Upper lobe of left lung (tissue), 6 donors: ENCODE measurements at regions not wholly inside any gene's neighbourhood (a gene's known extent, or its start where the extent isn't known, plus 50 kb on each side); places are given as distances from the start of the nearest gene placed in this dataset.

Experiments used
- ATAC-seq, 2 donors: fragments of 200-7000 bp; cut with Tn5 transposase; one replicate each; pipeline ENCODE4 v1.9.1; 2022; ENCODE audit warnings: mild to moderate bottlenecking in 2 of 2, moderate library complexity in 2 of 2; ENCODE audit not compliant: low FRiP score in 2 of 2
- DNase-seq, 2 donors: peaks; one replicate each; pipeline ENCODE4 v3.0.0-alpha.2; 2019 to 2020
- H3K27ac ChIP-seq, 4 donors: fragments of 200-600 bp; sonication (generic); one replicate each; pipeline ENCODE4 v1.5.1; 2016 to 2019
- H3K27me3 ChIP-seq, 4 donors: fragments of 200-600 bp; sonication (generic); one replicate each; pipeline ENCODE4 v1.5.1; 2017 to 2019
- H3K36me3 ChIP-seq, 4 donors: fragments of 200-600 bp; sonication (generic); one replicate each; pipeline ENCODE4 v1.5.1; 2016 to 2019
- H3K4me1 ChIP-seq, 4 donors: fragments of 200-600 bp; sonication (generic); one replicate each; pipeline ENCODE4 v1.5.1; 2018 to 2019
- H3K4me3 ChIP-seq, 4 donors: fragments of 200-600 bp; sonication (generic); one replicate each; pipeline ENCODE4 v1.5.1; 2017 to 2019; ENCODE audit warnings: mild to moderate bottlenecking in 2 of 4, moderate library complexity in 1 of 4
- H3K9me3 ChIP-seq, 4 donors: fragments of 200-600 bp; sonication (generic); one replicate each; pipeline ENCODE4 v1.5.1; 2018 to 2019
- EP300 ChIP-seq, 4 donors: sonication (generic); formaldehyde crosslinking; IDR thresholded peaks; one replicate each; pipeline ENCODE4 v1.5.1; 2017; ENCODE audit warnings: antibody characterized with exemption in 4 of 4, control low read depth in 2 of 4
- POLR2A ChIP-seq, 4 donors: fragments of 450-650 bp; IDR thresholded peaks; one replicate each; pipeline ENCODE4 v1.5.1; 2016 to 2017; ENCODE audit warnings: antibody characterized with exemption in 4 of 4, mild to moderate bottlenecking in 2 of 4
- POLR2AphosphoS5 ChIP-seq, 2 donors: sonication (generic); formaldehyde crosslinking; IDR thresholded peaks; one replicate each; pipeline ENCODE4 v1.5.1; 2017; ENCODE audit warnings: antibody characterized with exemption in 2 of 2
- WGBS, 2 donors: methylation state at CpG; one replicate each; pipeline ENCODE4 v1.1.5; 2017 to 2018; 5-methylcytosine and 5-hydroxymethylcytosine counted together
- TF ChIP-seq, protein P1 (sequence below), 6 experiments: fragments of 450-650 bp in 4 of 6; fragments of 200-600 bp in 2 of 6; sonication (generic) in 2 of 6; IDR thresholded peaks; one replicate each; pipeline ENCODE4 v1.5.1; 2016 to 2019; ENCODE audit warnings: antibody characterized with exemption in 6 of 6
- donor health status: DM: no; HTN: no; CAD: no; lungs with moderate emphysema.
- donor health status: DM: no; HTN: yes; CAD: no; lungs with severe emphysema.

GRCh38 chr17:6241381-6241780 lies 171.2 kb downstream of the WSCD1 start:
- Histone ChIP-seq H3K27me3 (no peaks in the 10 kb centered on the region), H3K27ac (no peak overlapping the region), H3K9me3 (no peaks in the 10 kb centered on the region), H3K4me1 (no peaks in the 10 kb centered on the region), H3K36me3 (no peaks in the 10 kb centered on the region), H3K4me3 (no peak overlapping the region)
- 68 to 69% methylated on average over 6 of the region's 6 CpGs for WGBS, 2 donors
- ATAC-seq: no peak
- no peak for DNase-seq
- TF ChIP-seq POLR2AphosphoS5 (IDR thresholded peaks at IDR 0.05): no peak
- no peak for TF ChIP-seq POLR2A (IDR thresholded peaks at IDR 0.05)
- no peak for TF ChIP-seq EP300 (IDR thresholded peaks at IDR 0.05)
- TF ChIP-seq, protein P1, sequence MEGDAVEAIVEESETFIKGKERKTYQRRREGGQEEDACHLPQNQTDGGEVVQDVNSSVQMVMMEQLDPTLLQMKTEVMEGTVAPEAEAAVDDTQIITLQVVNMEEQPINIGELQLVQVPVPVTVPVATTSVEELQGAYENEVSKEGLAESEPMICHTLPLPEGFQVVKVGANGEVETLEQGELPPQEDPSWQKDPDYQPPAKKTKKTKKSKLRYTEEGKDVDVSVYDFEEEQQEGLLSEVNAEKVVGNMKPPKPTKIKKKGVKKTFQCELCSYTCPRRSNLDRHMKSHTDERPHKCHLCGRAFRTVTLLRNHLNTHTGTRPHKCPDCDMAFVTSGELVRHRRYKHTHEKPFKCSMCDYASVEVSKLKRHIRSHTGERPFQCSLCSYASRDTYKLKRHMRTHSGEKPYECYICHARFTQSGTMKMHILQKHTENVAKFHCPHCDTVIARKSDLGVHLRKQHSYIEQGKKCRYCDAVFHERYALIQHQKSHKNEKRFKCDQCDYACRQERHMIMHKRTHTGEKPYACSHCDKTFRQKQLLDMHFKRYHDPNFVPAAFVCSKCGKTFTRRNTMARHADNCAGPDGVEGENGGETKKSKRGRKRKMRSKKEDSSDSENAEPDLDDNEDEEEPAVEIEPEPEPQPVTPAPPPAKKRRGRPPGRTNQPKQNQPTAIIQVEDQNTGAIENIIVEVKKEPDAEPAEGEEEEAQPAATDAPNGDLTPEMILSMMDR (IDR thresholded peaks at IDR 0.05): no peak

- DNase-seq (no peak), ATAC-seq (no peak)
- no peak overlapping the region for H3K4me3 ChIP-seq
- no peaks in the 10 kb centered on the region for H3K36me3 ChIP-seq
- no peaks in the 10 kb centered on the region for H3K4me1 ChIP-seq
- 61 to 77% methylated on average over 10 of the region's 10 CpGs for WGBS, 2 donors
- no peak overlapping the region for H3K27ac ChIP-seq
- no peaks in the 10 kb centered on the region for H3K27me3 ChIP-seq
- H3K9me3 ChIP-seq: no peaks in the 10 kb centered on the region
- TF ChIP-seq, protein P1 (IDR thresholded peaks at IDR 0.05): no peak
- TF ChIP-seq POLR2A (IDR thresholded peaks at IDR 0.05) (no peak), POLR2AphosphoS5 (IDR thresholded peaks at IDR 0.05) (no peak), EP300 (IDR thresholded peaks at IDR 0.05) (no peak)
These were observed 170.4 kb downstream of the WSCD1 start for GRCh38 chr17:6240601-6241000.

DNA sequence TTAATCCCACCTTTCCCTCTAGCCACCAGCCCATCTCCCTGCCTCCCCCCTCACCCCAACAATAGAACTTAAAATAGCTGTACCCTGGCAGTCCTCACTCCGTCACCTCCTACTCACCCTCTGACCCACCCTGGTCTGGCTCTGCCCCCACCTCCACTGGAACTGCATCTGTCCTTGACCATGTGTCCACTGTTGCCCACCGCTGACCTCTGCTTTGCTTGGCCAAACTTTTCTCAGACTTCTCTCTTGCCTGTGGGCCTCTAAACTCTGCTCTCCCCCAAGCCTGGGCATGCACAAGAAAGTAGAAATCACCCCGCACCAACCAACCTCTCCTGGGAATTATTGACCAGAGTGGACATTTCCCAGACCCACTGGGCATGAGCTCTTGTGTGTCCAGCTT lies 169.8 kb downstream of the WSCD1 start:
- Histone ChIP-seq H3K27me3 (no peaks in the 10 kb centered on the region), H3K4me1 (no peaks in the 10 kb centered on the region), H3K9me3 (no peaks in the 10 kb centered on the region), H3K36me3 (no peaks in the 10 kb centered on the region), H3K27ac (no peak overlapping the region), H3K4me3 (no peak overlapping the region)
- no peak for ATAC-seq
- 75 to 82% methylated on average over 3 of the region's 3 CpGs for WGBS, 2 donors
- no peak for DNase-seq
- TF ChIP-seq POLR2A (IDR thresholded peaks at IDR 0.05) (no peak), EP300 (IDR thresholded peaks at IDR 0.05) (no peak), POLR2AphosphoS5 (IDR thresholded peaks at IDR 0.05) (no peak)
- TF ChIP-seq, protein P1 (IDR thresholded peaks at IDR 0.05): no peak

DNA sequence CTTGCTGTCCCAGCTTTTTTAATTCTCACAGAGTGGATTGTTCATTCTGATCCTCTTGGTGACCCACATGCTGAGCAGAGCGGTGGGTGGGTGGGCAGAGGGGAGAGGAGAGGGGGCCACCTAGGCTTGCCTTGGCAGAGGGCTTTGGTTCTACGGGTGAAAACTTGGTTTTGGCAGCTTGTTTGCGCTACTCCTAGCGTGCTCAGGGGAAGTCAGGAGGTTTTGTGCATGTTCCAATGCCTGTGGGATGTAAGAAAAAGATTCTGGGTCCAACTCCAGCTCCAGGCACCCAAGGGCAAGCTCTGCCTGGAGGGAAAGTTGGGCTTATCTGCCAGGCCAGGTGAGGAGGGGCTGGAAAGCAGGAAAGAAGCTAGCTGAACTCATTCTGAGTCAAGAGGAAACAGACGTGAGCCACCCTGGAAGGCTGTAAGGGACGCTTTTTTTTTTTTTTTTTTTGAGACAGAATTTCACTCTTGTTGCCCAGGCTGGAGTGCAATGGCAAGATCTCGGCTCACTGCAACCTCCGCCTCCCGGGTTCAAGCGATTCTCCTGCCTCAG lies 169.1 kb downstream of the WSCD1 start:
- Histone ChIP-seq H3K9me3 (no peaks in the 10 kb centered on the region), H3K4me3 (no peak overlapping the region), H3K4me1 (no peaks in the 10 kb centered on the region), H3K27me3 (no peaks in the 10 kb centered on the region), H3K27ac (no peak overlapping the region), H3K36me3 (no peaks in the 10 kb centered on the region)
- TF ChIP-seq, protein P1 (IDR thresholded peaks at IDR 0.05): no peak
- TF ChIP-seq POLR2AphosphoS5 (IDR thresholded peaks at IDR 0.05) (no peak), POLR2A (IDR thresholded peaks at IDR 0.05) (no peak), EP300 (IDR thresholded peaks at IDR 0.05) (no peak)
- no peak for DNase-seq
- ATAC-seq: no peak
- 59 to 71% methylated on average over 10 of the region's 10 CpGs for WGBS, 2 donors

DNA sequence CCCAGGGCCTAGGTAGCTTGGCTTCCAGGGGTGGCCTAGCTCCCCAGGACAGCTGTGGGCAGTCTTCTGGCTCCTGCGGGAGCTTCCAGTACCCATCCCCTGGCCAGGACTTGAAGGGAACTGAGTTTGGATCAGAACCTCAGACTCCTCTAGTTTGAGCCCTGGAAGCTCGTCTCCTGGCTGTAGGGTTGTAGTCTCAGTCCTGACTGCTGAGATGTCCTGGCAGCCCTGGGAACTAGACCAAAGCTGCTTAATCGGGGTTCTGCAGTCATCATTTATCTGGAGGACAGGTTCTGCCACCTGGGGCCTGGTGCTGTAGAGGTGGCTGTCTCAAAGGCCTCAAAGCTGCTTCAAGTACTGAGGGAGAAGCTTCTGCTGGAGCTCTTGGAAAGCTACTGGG lies 163.7 kb downstream of the WSCD1 start:
- DNase-seq (no peak), ATAC-seq (no peak)
- no peaks in the 10 kb centered on the region for H3K36me3 ChIP-seq
- no peak overlapping the region for H3K27ac ChIP-seq
- H3K4me1 ChIP-seq: no peaks in the 10 kb centered on the region
- H3K9me3 ChIP-seq: no peaks in the 10 kb centered on the region
- TF ChIP-seq, protein P1 (IDR thresholded peaks at IDR 0.05): no peak
- TF ChIP-seq POLR2A (IDR thresholded peaks at IDR 0.05): no peak
- no peak for TF ChIP-seq POLR2AphosphoS5 (IDR thresholded peaks at IDR 0.05)
- no peak for TF ChIP-seq EP300 (IDR thresholded peaks at IDR 0.05)
- 86% methylated on average over 3 of the region's 3 CpGs; no CpG with 5 or more reads in 1 of the 2 donors for WGBS, 2 donors
- H3K27me3 ChIP-seq: no peaks in the 10 kb centered on the region
- no peak overlapping the region for H3K4me3 ChIP-seq
